GM12878 (cell line): ENCODE measurements at regions not wholly inside any gene's neighbourhood (a gene's known extent, or its start where the extent isn't known, plus 50 kb on each side); places are given as distances from the start of the nearest gene placed in this dataset.

Source experiments
- ATAC-seq: fragments of 200-7000 bp; cut with Tn5 transposase; 3 replicates; pipeline ENCODE4 v1.9.1; 2020; ENCODE audit warnings: mild to moderate bottlenecking, moderate library complexity
- BruUV-seq: library from RNA; stranded (reverse); fragments of 400-500 nt; replicated peaks from 2 replicates; lab custom pipeline; 2021; lab: Mats Ljungman, UMichigan
- CTCF ChIA-PET: fragments of 300-600 bp; sonication (Branson Sonifier 250); formaldehyde crosslinking; extraction: SDS; loops from one replicate; lab custom pipeline; 2021; ENCODE audit warnings: inconsistent platforms; lab: Yijun Ruan, JAX
- POLR2A ChIA-PET: fragments of 350-600 bp; formaldehyde crosslinking; extraction: SDS; loops from one replicate; lab custom pipeline; 2021; ENCODE audit warnings: inconsistent platforms; lab: Charles Lee
- RAD21 ChIA-PET: fragments of 300-600 bp; sonication (Branson Sonifier 250); formaldehyde crosslinking; loops from one replicate; lab custom pipeline; 2023; ENCODE audit warnings: antibody characterized with exemption; ENCODE audit not compliant: unreplicated experiment; lab: Charles Lee
- SMC1A ChIA-PET: fragments of 300-600 bp; sonication (Branson Sonifier 250); formaldehyde crosslinking; loops from one replicate; lab custom pipeline; 2023; ENCODE audit not compliant: unreplicated experiment, uncharacterized antibody; lab: Charles Lee
- DNase-seq: peaks from one replicate; pipeline ENCODE4 v3.0.0-alpha.2; 2011; ENCODE audit warnings: low read depth, low spot score
- FAIRE-seq: peaks from 3 replicates; lab custom pipeline; 2011; peaks lifted over from hg19 to GRCh38; lab: Jason Lieb, UNC
- H2AFZ ChIP-seq: 2 replicates; pipeline ENCODE4 v1.6.0; 2011; ENCODE audit warnings: low read depth, low read length, control low read depth; ENCODE audit not compliant: control insufficient read depth
- H3K27ac ChIP-seq: 2 replicates; pipeline ENCODE4 v1.5.1; 2011; ENCODE audit warnings: control low read depth; ENCODE audit not compliant: control insufficient read depth, insufficient read depth
- H3K27me3 ChIP-seq, 2 experiments: replicated peaks in 1 of 2; 2 replicates each; pipeline versions ENCODE4 v1.6.0 to v1.6.1; 2011; ENCODE audit warnings: low read length in 1 of 2; ENCODE audit not compliant: control insufficient read depth in 2 of 2, insufficient read depth in 2 of 2
- H3K36me3 ChIP-seq, 2 experiments: 2 replicates each; pipeline ENCODE4 v1.5.1; 2011; ENCODE audit warnings: low read length in 1 of 2; ENCODE audit not compliant: control insufficient read depth in 2 of 2, insufficient read depth in 2 of 2
- H3K4me1 ChIP-seq: 2 replicates; pipeline ENCODE4 v1.6.1; 2011; ENCODE audit warnings: mild to moderate bottlenecking, low read length, moderate library complexity, mixed read lengths; ENCODE audit not compliant: control insufficient read depth, insufficient read depth
- H3K4me2 ChIP-seq: 2 replicates; pipeline ENCODE4 v1.6.0; 2011; ENCODE audit warnings: control low read depth; ENCODE audit not compliant: control insufficient read depth, insufficient read depth
- H3K4me3 ChIP-seq: fragments of 200-600 bp; sonication (generic); 2 replicates; pipeline ENCODE4 v1.5.1; 2016
- H3K79me2 ChIP-seq: 2 replicates; pipeline ENCODE4 v1.6.0; 2011; ENCODE audit warnings: low read length; ENCODE audit not compliant: control insufficient read depth, insufficient read depth
- H3K9ac ChIP-seq: 2 replicates; pipeline ENCODE4 v1.8.0; 2011; ENCODE audit warnings: low read length, control low read depth, mixed read lengths; ENCODE audit not compliant: control insufficient read depth, insufficient read depth
- H3K9me3 ChIP-seq: replicated peaks from 3 replicates; pipeline ENCODE4 v1.5.1; 2011; ENCODE audit warnings: mild to moderate bottlenecking, low read length; ENCODE audit not compliant: control insufficient read depth, insufficient read depth
- H4K20me1 ChIP-seq: 2 replicates; pipeline ENCODE4 v1.6.0; 2011; ENCODE audit not compliant: control insufficient read depth, insufficient read depth
- FOS ChIP-seq: IDR thresholded peaks from 3 replicates; pipeline ENCODE4 v1.6.1; 2011; ENCODE audit warnings: borderline replicate concordance; ENCODE audit not compliant: insufficient read length; ENCODE audit errors: extremely low read depth
- HDGF ChIP-seq: fragments of 450-650 bp; IDR thresholded peaks from 2 replicates; pipeline ENCODE4 v1.6.1; 2016; ENCODE audit warnings: antibody characterized with exemption
- HSF1 ChIP-seq: fragments of 150-350 bp; IDR thresholded peaks from 2 replicates; pipeline ENCODE4 v1.6.1; 2014; ENCODE audit warnings: mild to moderate bottlenecking, low read depth, low read length
- KDM1A ChIP-seq: fragments of 200-600 bp; sonication (generic); IDR thresholded peaks from 2 replicates; pipeline ENCODE4 v1.6.1; 2016; ENCODE audit warnings: borderline replicate concordance
- NFXL1 ChIP-seq: fragments of 450-650 bp; IDR thresholded peaks from 2 replicates; pipeline ENCODE4 v1.6.1; 2017; ENCODE audit warnings: antibody characterized with exemption, mild to moderate bottlenecking, borderline replicate concordance
- NR2C1 ChIP-seq: fragments of 450-650 bp; IDR thresholded peaks from 2 replicates; pipeline ENCODE4 v1.6.1; 2017; ENCODE audit warnings: antibody characterized with exemption, mild to moderate bottlenecking, moderate library complexity
- NR2C2 ChIP-seq: IDR thresholded peaks from 2 replicates; pipeline ENCODE4 v1.6.1; 2011; ENCODE audit warnings: borderline replicate concordance, low read depth; ENCODE audit not compliant: control insufficient read depth, insufficient read length
- RUNX3 ChIP-seq: IDR thresholded peaks from 2 replicates; pipeline ENCODE4 v1.6.1; 2012; ENCODE audit warnings: low read length, inconsistent platforms
- SREBF1 ChIP-seq: IDR thresholded peaks from 2 replicates; pipeline ENCODE4 v1.6.1; 2012; ENCODE audit warnings: mild to moderate bottlenecking, low read length
- STAT1 ChIP-seq: fragments of 450-650 bp; conservative IDR thresholded peaks from 2 replicates; pipeline ENCODE4 v1.6.1; 2014; ENCODE audit warnings: antibody characterized with exemption, mild to moderate bottlenecking
- STAT3 ChIP-seq: IDR thresholded peaks from 2 replicates; pipeline ENCODE4 v1.6.1; 2011; ENCODE audit warnings: low read depth, low read length, improper control_type of control experiment
- SUZ12 ChIP-seq: fragments of 200-600 bp; sonication (generic); IDR thresholded peaks from one replicate; pipeline ENCODE4 v1.6.1; 2018; ENCODE audit warnings: antibody characterized with exemption, mild to moderate bottlenecking; ENCODE audit not compliant: unreplicated experiment
- TCF12 ChIP-seq: IDR thresholded peaks from 2 replicates; pipeline ENCODE4 v1.6.1; 2011; ENCODE audit warnings: low read depth, mild to moderate bottlenecking, low read length
- ZNF384 ChIP-seq: IDR thresholded peaks from 2 replicates; pipeline ENCODE4 v1.6.1; 2012; ENCODE audit warnings: low read depth, mild to moderate bottlenecking, low read length, improper control_type of control experiment, borderline replicate concordance
- WGBS: methylation state at CpG from one replicate; pipeline ENCODE4 v1.1.6; 2016; ENCODE audit warnings: low lambda C conversion rate; ENCODE audit not compliant: insufficient replicate concordance, insufficient coverage; ENCODE audit errors: missing lambda C conversion rate; 5-methylcytosine and 5-hydroxymethylcytosine counted together
- in situ Hi-C: fragments of 300-500 bp; cut with MboI; formaldehyde crosslinking; loops from 9 replicates; pipeline ENCODE4 v1.14.3; 2018; ENCODE audit warnings: mixed read lengths
- intact Hi-C: fragments of 100-400 bp; cut with micrococcal nuclease; formaldehyde crosslinking; loops from one replicate; pipeline ENCODE4 v1.14.2; 2022; ENCODE audit not compliant: unreplicated experiment
- TF ChIP-seq, protein P1 (sequence below): fragments of 450-650 bp; IDR thresholded peaks from 2 replicates; pipeline ENCODE4 v1.6.1; 2017; ENCODE audit warnings: mild to moderate bottlenecking
- TF ChIP-seq, protein P2 (sequence below): IDR thresholded peaks from 2 replicates; pipeline ENCODE4 v1.6.1; 2011; ENCODE audit warnings: borderline replicate concordance, low read depth, mild to moderate bottlenecking, moderate library complexity, low read length; ENCODE audit not compliant: insufficient read depth, poor library complexity, severe bottlenecking

DNA sequence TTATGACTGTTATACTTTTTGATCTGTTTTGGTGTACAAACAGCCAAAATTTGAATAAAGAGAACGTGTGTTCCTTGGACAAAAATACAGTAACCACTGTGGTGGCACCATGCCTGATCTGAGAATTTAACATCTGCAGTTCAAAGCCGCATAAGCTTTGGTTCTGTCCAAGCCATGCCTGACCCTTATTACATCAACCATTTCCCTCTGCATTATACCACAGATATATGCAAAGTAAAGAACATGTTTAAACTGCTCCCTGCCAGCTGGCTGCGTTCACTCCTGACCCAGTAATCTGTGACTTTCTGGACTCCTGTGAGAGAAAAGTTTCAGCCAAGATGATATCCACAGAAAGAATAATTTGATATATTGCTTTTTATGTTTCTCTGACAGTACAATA is 890.5 kb upstream of the ANO3 start:
- Histone ChIP-seq H4K20me1 (no peaks in the 10 kb centered on the region), H3K4me2 (no peak overlapping the region), H3K27me3 (no peaks in the 10 kb centered on the region), H3K9me3 (no peaks in the 10 kb centered on the region), H2AFZ (no peak overlapping the region), H3K36me3 (no peaks in the 10 kb centered on the region), H3K9ac (no peak overlapping the region), H3K79me2 (no peaks in the 10 kb centered on the region), H3K4me1 (no peaks in the 10 kb centered on the region), H3K4me3 (no peak overlapping the region)
- FAIRE-seq (no peak), DNase-seq (no peak)
- intact Hi-C loops, result no loop called here
- BruUV-seq, result no TSS peak
- ChIA-PET POLR2A (no interaction called here), RAD21 (no interaction called here), SMC1A (no interaction called here), CTCF (no interaction called here)
- in situ Hi-C loops, result no loop called here
- 31% methylated on average over 3 of the region's 3 CpGs for WGBS
- TF ChIP-seq SREBF1 (no peak), STAT3 (no peak), TCF12 (no peak), NR2C2 (no peak), HSF1 (no peak)
- TF ChIP-seq, all 136 proteins: peak for 0
- no peak overlapping the region for H3K27ac ChIP-seq
- peak; percentile 19; the same call in 2 of the 3 replicates for ATAC-seq

DNA sequence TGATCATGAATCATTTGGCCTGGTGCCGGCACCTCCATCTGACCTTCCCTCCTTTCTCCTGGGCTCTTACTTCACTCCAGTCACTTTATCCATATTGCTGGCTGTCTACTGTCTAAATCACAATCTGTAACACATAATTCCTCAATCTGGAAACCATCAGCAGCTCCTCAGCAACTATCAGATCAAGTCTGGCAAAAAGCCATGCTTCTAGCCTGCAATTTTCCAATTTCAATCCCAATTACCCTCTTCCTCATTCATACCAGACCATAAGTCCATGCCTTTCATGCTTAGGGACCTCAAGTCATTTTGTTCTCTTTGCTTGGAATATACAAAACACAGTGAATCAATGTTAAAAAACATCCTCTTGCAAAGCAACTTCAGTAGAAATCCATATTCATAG is 882.8 kb upstream of the ANO3 start:
- BruUV-seq, result no TSS peak
- no peak overlapping the region for H3K9ac ChIP-seq
- no peaks in the 10 kb centered on the region for H3K27me3 ChIP-seq
- RAD21 ChIA-PET, result no interaction called here
- H3K4me2 ChIP-seq, result no peak overlapping the region
- H2AFZ ChIP-seq, result no peak overlapping the region
- no peaks in the 10 kb centered on the region for H3K4me1 ChIP-seq
- DNase-seq (no peak), ATAC-seq (no peak), FAIRE-seq (no peak)
- intact Hi-C loops, result no loop called here
- WGBS, result 60% methylated on average over 1 of the region's 1 CpG
- POLR2A ChIA-PET, result no interaction called here
- H3K36me3 ChIP-seq, result no peaks in the 10 kb centered on the region
- no peaks in the 10 kb centered on the region for H3K79me2 ChIP-seq
- no peaks in the 10 kb centered on the region for H4K20me1 ChIP-seq
- CTCF ChIA-PET, result no interaction called here
- in situ Hi-C loops, result no loop called here
- no peaks in the 10 kb centered on the region for H3K9me3 ChIP-seq
- H3K4me3 ChIP-seq, result no peak overlapping the region
- SMC1A ChIA-PET, result no interaction called here
- H3K27ac ChIP-seq, result no peak overlapping the region
- TF ChIP-seq, protein P1, sequence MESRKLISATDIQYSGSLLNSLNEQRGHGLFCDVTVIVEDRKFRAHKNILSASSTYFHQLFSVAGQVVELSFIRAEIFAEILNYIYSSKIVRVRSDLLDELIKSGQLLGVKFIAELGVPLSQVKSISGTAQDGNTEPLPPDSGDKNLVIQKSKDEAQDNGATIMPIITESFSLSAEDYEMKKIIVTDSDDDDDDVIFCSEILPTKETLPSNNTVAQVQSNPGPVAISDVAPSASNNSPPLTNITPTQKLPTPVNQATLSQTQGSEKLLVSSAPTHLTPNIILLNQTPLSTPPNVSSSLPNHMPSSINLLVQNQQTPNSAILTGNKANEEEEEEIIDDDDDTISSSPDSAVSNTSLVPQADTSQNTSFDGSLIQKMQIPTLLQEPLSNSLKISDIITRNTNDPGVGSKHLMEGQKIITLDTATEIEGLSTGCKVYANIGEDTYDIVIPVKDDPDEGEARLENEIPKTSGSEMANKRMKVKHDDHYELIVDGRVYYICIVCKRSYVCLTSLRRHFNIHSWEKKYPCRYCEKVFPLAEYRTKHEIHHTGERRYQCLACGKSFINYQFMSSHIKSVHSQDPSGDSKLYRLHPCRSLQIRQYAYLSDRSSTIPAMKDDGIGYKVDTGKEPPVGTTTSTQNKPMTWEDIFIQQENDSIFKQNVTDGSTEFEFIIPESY, result no peak
- TF ChIP-seq FOS (no peak), HDGF (no peak), STAT1 (no peak), NR2C1 (no peak), SUZ12 (no peak), NFXL1 (no peak), RUNX3 (no peak), ZNF384 (no peak), KDM1A (no peak)
- TF ChIP-seq, protein P2, sequence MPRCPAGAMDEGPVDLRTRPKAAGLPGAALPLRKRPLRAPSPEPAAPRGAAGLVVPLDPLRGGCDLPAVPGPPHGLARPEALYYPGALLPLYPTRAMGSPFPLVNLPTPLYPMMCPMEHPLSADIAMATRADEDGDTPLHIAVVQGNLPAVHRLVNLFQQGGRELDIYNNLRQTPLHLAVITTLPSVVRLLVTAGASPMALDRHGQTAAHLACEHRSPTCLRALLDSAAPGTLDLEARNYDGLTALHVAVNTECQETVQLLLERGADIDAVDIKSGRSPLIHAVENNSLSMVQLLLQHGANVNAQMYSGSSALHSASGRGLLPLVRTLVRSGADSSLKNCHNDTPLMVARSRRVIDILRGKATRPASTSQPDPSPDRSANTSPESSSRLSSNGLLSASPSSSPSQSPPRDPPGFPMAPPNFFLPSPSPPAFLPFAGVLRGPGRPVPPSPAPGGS, result no peak
